ENCODE measurements at regions not wholly inside any gene's neighbourhood (a gene's known extent, or its start where the extent isn't known, plus 50 kb on each side); places are given as distances from the start of the nearest gene placed in this dataset.

GRCh38 chr4:115323106-115323707 lies 209.8 kb upstream of the NDST4 start:
- no peaks in the 10 kb centered on the region for H3K27me3 ChIP-seq (ENCODE audit: insufficient read depth, low read length)
- peaks cover 0 to 2% (median 0%) of the 10 kb centered on the region in 8 donors for H3K9me3 Mint-ChIP-seq
- no peaks in the 10 kb centered on the region for H3K4me1 ChIP-seq (ENCODE audit: insufficient read depth, low read length)
- no peak for DNase-seq
- H3K27me3 Mint-ChIP-seq, result no peaks in the 10 kb centered on the region
- no peaks in the 10 kb centered on the region for H3K36me3 ChIP-seq (ENCODE audit: insufficient read depth, low read length)
- no peak overlapping the region for H3K27ac ChIP-seq (ENCODE audit: low read depth, low read length)
- CTCF ChIA-PET (ENCODE audit: partially characterized antibody), result no interaction called here
- H3K4me3 ChIP-seq (ENCODE audit: low read length in 2 of 2), result no peak overlapping the region
- no peaks in the 10 kb centered on the region for H3K4me1 Mint-ChIP-seq
- no peaks in the 10 kb centered on the region for H3K36me3 Mint-ChIP-seq
- POLR2A ChIA-PET (ENCODE audit: partially characterized antibody), result no interaction called here
- no peaks in the 10 kb centered on the region for H3K9me3 ChIP-seq (ENCODE audit: control insufficient read depth in 1 of 2, low read length in 2 of 2)
- no peak overlapping the region for H3K4me3 Mint-ChIP-seq
- no peak overlapping the region for H3K27ac Mint-ChIP-seq
- intact Hi-C loops (cut with micrococcal nuclease), result no loop called here

- H3K4me3 Mint-ChIP-seq, result no peak overlapping the region
Observed at GRCh38 chr4:115315182-115315581, 201.8 kb upstream of the NDST4 start.

GRCh38 chr4:115310641-115311040 lies 197.2 kb upstream of the NDST4 start:
- H3K27me3 ChIP-seq (ENCODE audit: insufficient read depth, low read length), result no peaks in the 10 kb centered on the region
- no peaks in the 10 kb centered on the region for H3K4me1 ChIP-seq (ENCODE audit: insufficient read depth, low read length)
- Mint-ChIP-seq H3K27ac (no peak overlapping the region), H3K36me3 (no peaks in the 10 kb centered on the region), H3K4me3 (no peak overlapping the region), H3K9me3 (peaks cover 0 to 5% (median 0%) of the 10 kb centered on the region in 8 donors), H3K4me1 (peaks cover 0 to 5% (median 0%) of the 10 kb centered on the region in 4 donors), H3K27me3 (no peaks in the 10 kb centered on the region)
- no peak for DNase-seq
- H3K27ac ChIP-seq (ENCODE audit: low read depth, low read length), result no peak overlapping the region
- CTCF ChIA-PET (ENCODE audit: partially characterized antibody), result no interaction called here
- intact Hi-C loops (cut with micrococcal nuclease), result no loop called here
- POLR2A ChIA-PET (ENCODE audit: partially characterized antibody), result no interaction called here
- no peaks in the 10 kb centered on the region for H3K9me3 ChIP-seq (ENCODE audit: control insufficient read depth in 1 of 2, low read length in 2 of 2)
- H3K4me3 ChIP-seq (ENCODE audit: low read length in 2 of 2), result no peak overlapping the region
- no peaks in the 10 kb centered on the region for H3K36me3 ChIP-seq (ENCODE audit: insufficient read depth, low read length)

More at GRCh38 chr4:115315182-115315581, 201.8 kb upstream of the NDST4 start:
- H3K27me3 Mint-ChIP-seq, result no peaks in the 10 kb centered on the region
- peaks cover 0 to 5% (median 0%) of the 10 kb centered on the region in 8 donors for H3K9me3 Mint-ChIP-seq
- H3K4me1 ChIP-seq (ENCODE audit: insufficient read depth, low read length), result no peaks in the 10 kb centered on the region
- H3K36me3 ChIP-seq (ENCODE audit: insufficient read depth, low read length), result no peaks in the 10 kb centered on the region
- no peaks in the 10 kb centered on the region for H3K36me3 Mint-ChIP-seq
- no peaks in the 10 kb centered on the region for H3K4me1 Mint-ChIP-seq
- H3K27ac Mint-ChIP-seq, result no peak overlapping the region
- no peaks in the 10 kb centered on the region for H3K27me3 ChIP-seq (ENCODE audit: insufficient read depth, low read length)
- intact Hi-C loops (cut with micrococcal nuclease), result no loop called here
- no peak overlapping the region for H3K4me3 ChIP-seq (ENCODE audit: low read length in 2 of 2)
- DNase-seq, result no peak
- ChIA-PET CTCF (ENCODE audit: partially characterized antibody) (no interaction called here), POLR2A (ENCODE audit: partially characterized antibody) (no interaction called here)
- no peak overlapping the region for H3K27ac ChIP-seq (ENCODE audit: low read depth, low read length)
- H3K9me3 ChIP-seq (ENCODE audit: control insufficient read depth in 1 of 2, low read length in 2 of 2), result no peaks in the 10 kb centered on the region

- H3K9me3 ChIP-seq (ENCODE audit: control insufficient read depth in 1 of 2, low read length in 2 of 2), result no peaks in the 10 kb centered on the region
- H3K27ac ChIP-seq (ENCODE audit: low read depth, low read length), result no peak overlapping the region
- CTCF ChIA-PET (ENCODE audit: partially characterized antibody), result no interaction called here
- peaks cover 0 to 4% (median 2%) of the 10 kb centered on the region in 4 donors for H3K4me1 Mint-ChIP-seq
- H3K4me3 Mint-ChIP-seq, result no peak overlapping the region
- H3K36me3 ChIP-seq (ENCODE audit: insufficient read depth, low read length), result no peaks in the 10 kb centered on the region
- DNase-seq, result no peak
- H3K9me3 Mint-ChIP-seq, result peaks cover 0 to 2% (median 0%) of the 10 kb centered on the region in 8 donors
- no peaks in the 10 kb centered on the region for H3K27me3 Mint-ChIP-seq
- intact Hi-C loops (cut with micrococcal nuclease), result no loop called here
- POLR2A ChIA-PET (ENCODE audit: partially characterized antibody), result no interaction called here
- H3K27ac Mint-ChIP-seq, result no peak overlapping the region
- H3K4me1 ChIP-seq (ENCODE audit: insufficient read depth, low read length), result no peaks in the 10 kb centered on the region
- H3K27me3 ChIP-seq (ENCODE audit: insufficient read depth, low read length), result no peaks in the 10 kb centered on the region
- no peak overlapping the region for H3K4me3 ChIP-seq (ENCODE audit: low read length in 2 of 2)
- H3K36me3 Mint-ChIP-seq, result no peaks in the 10 kb centered on the region
Observed at GRCh38 chr4:115294717-115295116, 181.3 kb upstream of the NDST4 start.

GRCh38 chr4:115293093-115293462 lies 179.7 kb upstream of the NDST4 start:
- peaks cover 0 to 2% (median 0%) of the 10 kb centered on the region in 8 donors for H3K9me3 Mint-ChIP-seq
- peaks cover 0 to 4% (median 2%) of the 10 kb centered on the region in 4 donors for H3K4me1 Mint-ChIP-seq
- no peak overlapping the region for H3K4me3 ChIP-seq (ENCODE audit: low read length in 2 of 2)
- intact Hi-C loops (cut with micrococcal nuclease), result no loop called here
- DNase-seq, result no peak
- H3K36me3 Mint-ChIP-seq, result no peaks in the 10 kb centered on the region
- no peaks in the 10 kb centered on the region for H3K36me3 ChIP-seq (ENCODE audit: insufficient read depth, low read length)
- H3K27me3 ChIP-seq (ENCODE audit: insufficient read depth, low read length), result no peaks in the 10 kb centered on the region
- no peaks in the 10 kb centered on the region for H3K27me3 Mint-ChIP-seq
- no peak overlapping the region for H3K27ac Mint-ChIP-seq
- H3K27ac ChIP-seq (ENCODE audit: low read depth, low read length), result no peak overlapping the region
- no peaks in the 10 kb centered on the region for H3K9me3 ChIP-seq (ENCODE audit: control insufficient read depth in 1 of 2, low read length in 2 of 2)
- CTCF ChIA-PET (ENCODE audit: partially characterized antibody), result no interaction called here
- no peaks in the 10 kb centered on the region for H3K4me1 ChIP-seq (ENCODE audit: insufficient read depth, low read length)
- POLR2A ChIA-PET (ENCODE audit: partially characterized antibody), result no interaction called here
- H3K4me3 Mint-ChIP-seq, result no peak overlapping the region

GRCh38 chr4:115292320-115293092 lies 179.1 kb upstream of the NDST4 start:
- no peak overlapping the region for H3K27ac ChIP-seq (ENCODE audit: low read depth, low read length)
- no peaks in the 10 kb centered on the region for H3K4me1 ChIP-seq (ENCODE audit: insufficient read depth, low read length)
- no peaks in the 10 kb centered on the region for H3K9me3 ChIP-seq (ENCODE audit: control insufficient read depth in 1 of 2, low read length in 2 of 2)
- no peak overlapping the region for H3K4me3 ChIP-seq (ENCODE audit: low read length in 2 of 2)
- Mint-ChIP-seq H3K4me3 (peak overlapping the region in 2 of 8 donors; percentile 23 to 25), H3K36me3 (no peaks in the 10 kb centered on the region), H3K27me3 (no peaks in the 10 kb centered on the region), H3K9me3 (peaks cover 0 to 2% (median 0%) of the 10 kb centered on the region in 8 donors), H3K4me1 (peaks cover 0 to 4% (median 2%) of the 10 kb centered on the region in 4 donors), H3K27ac (no peak overlapping the region)
- ChIA-PET POLR2A (ENCODE audit: partially characterized antibody) (no interaction called here), CTCF (ENCODE audit: partially characterized antibody) (no interaction called here)
- H3K27me3 ChIP-seq (ENCODE audit: insufficient read depth, low read length), result no peaks in the 10 kb centered on the region
- peak in 1 of 5 donors; percentile 11 for DNase-seq
- no peaks in the 10 kb centered on the region for H3K36me3 ChIP-seq (ENCODE audit: insufficient read depth, low read length)
- intact Hi-C loops (cut with micrococcal nuclease), result no loop called here

- Histone ChIP-seq H3K36me3 (ENCODE audit: insufficient read depth, low read length) (no peaks in the 10 kb centered on the region), H3K4me1 (ENCODE audit: insufficient read depth, low read length) (no peaks in the 10 kb centered on the region), H3K9me3 (ENCODE audit: control insufficient read depth in 1 of 2, low read length in 2 of 2) (no peaks in the 10 kb centered on the region), H3K27me3 (ENCODE audit: insufficient read depth, low read length) (no peaks in the 10 kb centered on the region), H3K27ac (ENCODE audit: low read depth, low read length) (no peak overlapping the region), H3K4me3 (ENCODE audit: low read length in 2 of 2) (no peak overlapping the region)
- Mint-ChIP-seq H3K27ac (no peak overlapping the region), H3K9me3 (peaks cover 0 to 2% (median 0%) of the 10 kb centered on the region in 8 donors), H3K36me3 (no peaks in the 10 kb centered on the region), H3K4me1 (peaks cover 0 to 2% (median 1%) of the 10 kb centered on the region in 4 donors), H3K4me3 (no peak overlapping the region), H3K27me3 (no peaks in the 10 kb centered on the region)
- DNase-seq, result no peak
- CTCF ChIA-PET (ENCODE audit: partially characterized antibody), result no interaction called here
- POLR2A ChIA-PET (ENCODE audit: partially characterized antibody), result no interaction called here
- intact Hi-C loops (cut with micrococcal nuclease), result no loop called here
Observed at GRCh38 chr4:115287426-115287825, 174.0 kb upstream of the NDST4 start.
